CD4-positive, alpha-beta T cell treated with Interleukin-17A for 1 hour (primary cell): ENCODE measurements at regions not wholly inside any gene's neighbourhood (a gene's known extent, or its start where the extent isn't known, plus 50 kb on each side); places are given as distances from the start of the nearest gene placed in this dataset.

Experiments used
- DNase-seq: peaks from one replicate; pipeline ENCODE4 v3.0.0-alpha.2; 2020

DNA sequence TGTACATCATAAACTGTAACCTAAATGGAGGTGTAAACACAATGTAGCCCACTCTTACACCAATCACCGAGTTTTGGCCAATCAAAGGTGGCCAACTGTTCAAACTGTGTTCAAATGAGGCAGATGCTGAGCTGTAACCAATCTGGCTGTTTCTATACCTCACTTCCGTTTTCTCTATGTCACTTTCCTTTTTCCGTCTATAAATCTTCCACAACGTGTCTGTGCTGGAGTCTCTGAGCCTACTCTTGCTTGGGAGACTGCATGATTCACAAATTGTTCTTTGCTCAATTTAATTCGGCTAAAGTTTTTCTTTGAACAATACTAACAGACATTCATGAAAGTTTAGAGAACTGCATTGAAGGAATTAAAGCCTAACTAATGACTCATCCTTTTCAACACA, 547.1 kb upstream of the USP15 start:
- no peak for DNase-seq

DNA sequence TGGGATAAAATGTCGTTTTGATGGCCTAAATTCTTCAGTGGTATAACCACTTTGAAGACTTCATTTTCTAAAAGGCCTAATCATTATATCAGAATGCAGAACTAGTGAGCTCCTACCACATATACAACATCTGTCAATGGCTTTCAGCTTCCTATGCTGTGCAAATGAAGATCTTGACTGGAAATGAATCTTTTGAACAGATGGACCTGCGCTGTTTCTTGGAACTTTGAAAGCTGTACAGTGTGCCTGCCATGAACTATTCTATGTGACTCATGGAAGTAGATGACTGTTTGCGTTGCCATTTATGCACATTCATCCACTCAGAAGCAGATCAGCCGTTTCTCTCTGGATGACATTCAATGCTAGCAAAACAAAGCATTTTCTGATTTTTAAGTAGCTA, 542.2 kb upstream of the USP15 start:
- DNase-seq, result no peak

DNA sequence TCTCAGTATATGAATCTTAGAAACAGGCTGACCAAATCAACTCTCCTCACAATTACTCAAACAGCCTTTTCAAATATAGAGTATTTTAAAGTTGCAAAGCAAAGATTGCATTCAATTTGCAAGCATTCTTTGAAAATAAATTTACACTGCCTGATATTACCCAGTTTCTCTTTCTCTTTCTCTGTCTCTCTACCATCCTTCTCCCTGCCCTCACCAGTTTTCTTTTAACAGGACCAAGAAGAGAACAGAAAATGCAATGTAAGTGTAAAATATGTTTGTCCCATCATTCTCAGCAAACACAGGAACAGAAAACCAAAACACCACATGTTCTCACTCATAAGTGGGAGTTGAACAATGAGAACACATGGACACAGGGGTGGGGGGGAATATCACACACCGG, 520.3 kb upstream of the USP15 start:
- no peak for DNase-seq

GRCh38 chr12:61750604-61751003, 509.6 kb upstream of the USP15 start:
- no peak for DNase-seq

DNA sequence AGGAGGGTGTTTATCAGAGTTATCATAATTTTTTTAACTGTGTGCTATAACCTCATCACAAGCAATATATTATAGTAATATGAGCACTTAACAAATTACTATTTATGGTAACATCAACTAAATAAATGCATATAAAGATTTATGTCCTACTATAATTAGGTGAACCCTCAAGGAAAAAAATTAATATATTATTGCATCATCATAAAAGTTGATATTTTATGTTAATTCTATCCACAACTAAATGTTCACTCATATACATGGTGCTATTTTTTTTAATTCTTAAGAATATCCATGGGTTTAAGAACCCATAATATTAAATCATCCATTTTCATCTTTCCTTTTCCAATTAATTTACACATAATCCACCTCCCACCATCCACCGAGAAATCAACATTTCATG, 506.0 kb upstream of the USP15 start:
- no peak for DNase-seq

DNA sequence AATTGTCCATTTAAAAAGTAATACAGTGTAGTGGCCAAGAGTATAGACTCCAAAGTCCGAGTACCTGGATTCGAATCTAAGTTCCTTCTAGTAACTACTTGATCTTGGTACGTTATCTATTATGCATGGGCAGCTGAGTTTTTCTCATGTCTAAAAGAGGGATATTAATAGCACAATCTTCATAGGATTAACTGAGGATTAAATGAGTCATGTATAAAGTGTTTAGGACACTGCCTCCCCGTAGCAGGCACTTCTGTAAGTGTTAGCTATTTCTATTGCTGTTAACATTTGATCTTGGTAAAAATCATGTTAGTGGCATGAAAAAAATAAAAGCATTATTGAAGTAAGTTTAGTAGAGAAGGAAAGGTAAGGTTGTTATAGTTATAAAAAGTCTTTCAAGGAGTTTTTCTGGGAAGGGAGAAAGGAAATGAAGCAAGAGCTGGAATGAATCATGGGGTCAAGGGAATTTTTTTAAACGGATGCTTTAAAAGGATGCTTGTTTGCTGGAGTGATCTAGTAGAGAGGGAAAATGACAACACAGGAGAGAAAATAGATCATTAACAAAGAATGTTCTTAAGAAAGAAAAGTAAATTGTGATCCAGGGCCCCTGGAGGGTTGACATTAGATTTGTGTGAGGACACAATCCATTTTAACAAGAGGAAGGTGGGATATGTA, 502.2 kb upstream of the USP15 start:
- DNase-seq, result no peak

DNA sequence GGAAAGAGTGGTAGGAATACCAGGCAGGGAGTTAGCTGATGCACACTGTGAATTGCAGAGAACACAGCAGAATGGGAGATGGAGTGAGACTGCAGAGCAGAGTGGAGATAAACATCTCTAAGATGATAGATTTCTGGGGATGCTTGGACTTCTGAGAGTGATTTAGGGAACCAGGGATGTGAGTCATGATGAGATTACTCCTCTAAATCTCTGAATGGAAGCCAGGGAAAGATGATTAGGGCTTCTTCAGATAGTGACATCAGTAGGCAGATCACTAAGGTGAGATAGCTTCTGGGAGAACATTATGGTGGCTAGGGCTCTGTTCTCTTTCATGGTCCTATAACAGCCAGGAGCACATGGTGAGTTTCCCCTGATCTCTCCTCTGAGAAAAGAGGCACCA, 501.5 kb upstream of the USP15 start:
- DNase-seq, result no peak

- no peak for DNase-seq
These were observed 494.3 kb upstream of the USP15 start for GRCh38 chr12:61765926-61766325.

- DNase-seq, result no peak
These were observed 479.8 kb upstream of the USP15 start for GRCh38 chr12:61780435-61780834.

DNA sequence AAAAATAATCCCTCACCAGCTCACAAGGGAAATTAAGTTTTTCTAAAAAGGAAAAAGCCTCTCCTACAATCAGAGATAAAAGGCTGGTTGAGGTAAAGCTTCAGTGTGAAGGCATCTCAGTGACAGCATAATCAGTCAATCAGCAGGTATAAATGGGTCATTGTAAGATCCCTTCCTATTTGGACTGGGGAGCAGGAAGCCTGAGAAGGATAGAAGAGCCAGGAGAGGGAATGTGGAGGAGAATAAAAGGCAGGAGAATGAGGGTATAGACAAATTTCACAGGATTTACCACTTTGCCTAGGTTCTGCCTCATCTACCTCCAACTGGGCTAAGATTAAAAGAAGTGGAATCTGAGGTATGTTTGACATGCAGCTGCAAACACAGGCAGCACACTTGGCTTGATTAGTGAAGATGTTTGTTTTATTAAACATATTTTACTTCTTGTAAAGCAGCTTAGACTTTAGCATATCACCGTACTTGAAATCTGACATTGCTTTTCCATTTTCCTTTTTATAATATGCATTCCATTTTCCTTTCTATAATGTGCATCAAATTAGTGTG, 479.1 kb upstream of the USP15 start:
- no peak for DNase-seq

DNA sequence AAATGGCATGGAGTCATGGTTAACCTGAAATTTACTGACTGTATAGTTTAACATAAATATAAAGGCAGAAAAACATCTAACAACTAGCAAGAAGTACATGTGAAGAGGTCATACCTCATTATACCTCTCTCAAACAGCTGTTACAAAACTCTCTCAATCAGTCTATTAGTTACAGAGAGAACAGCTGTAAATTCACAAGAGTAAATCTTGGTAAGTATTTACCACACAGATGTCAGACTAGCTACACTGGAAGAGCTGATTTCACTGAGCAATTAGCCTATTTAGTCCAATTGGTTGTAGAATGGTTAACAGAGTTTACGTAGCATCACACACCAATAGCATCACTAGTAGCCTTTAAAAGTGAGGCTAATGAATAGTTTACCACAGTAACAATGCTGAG, 463.4 kb upstream of the USP15 start:
- no peak for DNase-seq

DNA sequence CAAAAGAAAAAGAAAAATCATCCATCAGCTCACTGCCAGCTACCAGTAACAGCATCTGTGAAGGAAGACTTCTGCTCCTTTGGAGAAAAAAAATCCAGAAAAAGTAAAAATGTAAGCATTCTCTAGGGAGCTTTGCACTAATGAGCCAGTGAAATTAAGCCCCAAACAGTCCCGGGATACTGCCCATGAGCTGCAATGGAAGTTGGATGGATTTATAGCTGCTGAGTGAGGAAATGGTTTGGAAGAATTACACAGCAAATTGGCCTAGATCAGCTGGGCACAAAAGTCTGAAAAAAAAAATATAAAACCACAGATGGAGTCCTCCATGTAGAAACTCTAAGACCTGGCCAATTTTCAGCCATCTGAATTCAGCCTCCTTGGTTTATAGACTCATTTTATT, 462.9 kb upstream of the USP15 start:
- no peak for DNase-seq

DNA sequence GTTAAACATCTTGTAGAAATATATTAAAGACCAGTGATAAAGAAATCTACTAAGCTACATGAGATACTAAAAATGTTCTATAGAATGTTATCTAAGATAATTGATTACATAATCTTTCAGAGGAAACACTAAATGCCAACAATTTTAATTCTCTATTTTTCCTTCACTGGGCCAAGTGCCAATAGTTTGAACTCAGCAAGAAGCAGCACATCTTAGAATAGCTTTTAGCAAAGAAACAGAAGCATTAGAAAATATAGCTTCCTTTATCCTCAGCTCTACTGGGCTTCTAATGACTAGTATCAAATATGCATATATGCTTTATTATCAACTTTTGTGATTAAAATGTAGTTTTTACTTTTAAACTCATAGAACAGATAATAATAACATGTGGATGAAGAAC, 461.4 kb upstream of the USP15 start:
- DNase-seq, result no peak

- no peak for DNase-seq
These were observed 455.9 kb upstream of the USP15 start for GRCh38 chr12:61804301-61804700.

- DNase-seq, result no peak
These were observed 451.3 kb upstream of the USP15 start for GRCh38 chr12:61808856-61809255.

- DNase-seq, result no peak
These were observed 449.7 kb upstream of the USP15 start for GRCh38 chr12:61810486-61810885.

- no peak for DNase-seq
These were observed 438.8 kb upstream of the USP15 start for GRCh38 chr12:61821381-61821780.

- no peak for DNase-seq
These were observed 437.1 kb upstream of the USP15 start for GRCh38 chr12:61823102-61823501.

- no peak for DNase-seq
These were observed 413.4 kb upstream of the USP15 start for GRCh38 chr12:61846765-61847164.

DNA sequence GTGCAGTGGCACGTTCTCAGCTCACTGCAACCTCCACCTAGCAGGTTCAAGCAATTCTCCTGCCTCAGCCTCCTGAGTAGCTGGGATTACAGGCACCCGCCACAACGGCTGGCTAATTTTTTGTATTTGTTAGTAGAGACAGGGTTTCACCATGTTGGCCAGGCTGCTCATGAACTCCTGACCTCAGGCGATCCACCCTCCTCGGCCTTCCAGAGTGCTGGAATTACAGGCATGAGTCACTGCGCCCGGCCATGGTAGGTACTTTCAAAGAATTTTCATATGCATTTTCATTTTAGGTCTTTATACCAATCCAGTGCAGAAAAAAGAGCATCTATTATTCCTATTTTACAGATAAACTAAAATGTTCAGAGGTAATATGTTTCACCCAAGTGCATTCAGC, 411.3 kb upstream of the USP15 start:
- no peak for DNase-seq

- DNase-seq, result no peak
These were observed 406.3 kb upstream of the USP15 start for GRCh38 chr12:61853945-61854344.

- DNase-seq, result no peak
These were observed 405.3 kb upstream of the USP15 start for GRCh38 chr12:61854902-61855301.

DNA sequence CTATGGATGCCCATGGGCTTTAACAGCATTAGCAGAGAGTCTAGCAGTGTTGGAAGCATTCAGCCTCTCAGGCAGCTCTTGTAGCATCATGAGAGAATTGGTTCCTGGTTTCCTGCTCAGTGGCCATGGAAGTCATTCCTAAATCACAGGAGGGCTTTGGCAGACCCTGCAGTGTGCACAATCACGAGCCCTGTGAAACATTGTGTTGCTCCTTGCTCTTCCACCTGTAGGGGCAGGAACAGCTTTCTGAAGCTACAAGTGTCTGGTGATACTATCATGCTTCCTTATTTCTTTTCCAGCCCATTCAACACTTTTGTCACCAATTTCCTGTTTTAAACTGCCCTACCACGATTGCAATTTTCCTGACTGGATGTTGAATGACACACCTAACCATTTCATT, 402.2 kb upstream of the USP15 start:
- no peak for DNase-seq

- DNase-seq, result no peak
These were observed 399.8 kb upstream of the USP15 start for GRCh38 chr12:61860451-61860850.

GRCh38 chr12:61862986-61863385, 397.2 kb upstream of the USP15 start:
- DNase-seq, result no peak
